HL-60 (cell line): ENCODE measurements at regions not wholly inside any gene's neighbourhood (a gene's known extent, or its start where the extent isn't known, plus 50 kb on each side); places are given as distances from the start of the nearest gene placed in this dataset.

Experiments
- POLR2AphosphoS5 ChIP-seq: IDR thresholded peaks from 2 replicates; pipeline ENCODE4 v1.6.1; 2012; ENCODE audit warnings: low read depth
- TF ChIP-seq, protein P1 (sequence below): IDR thresholded peaks from one replicate; pipeline ENCODE4 v1.5.1; 2011; ENCODE audit warnings: low read length, control low read depth, inconsistent platforms; ENCODE audit not compliant: insufficient read depth

DNA sequence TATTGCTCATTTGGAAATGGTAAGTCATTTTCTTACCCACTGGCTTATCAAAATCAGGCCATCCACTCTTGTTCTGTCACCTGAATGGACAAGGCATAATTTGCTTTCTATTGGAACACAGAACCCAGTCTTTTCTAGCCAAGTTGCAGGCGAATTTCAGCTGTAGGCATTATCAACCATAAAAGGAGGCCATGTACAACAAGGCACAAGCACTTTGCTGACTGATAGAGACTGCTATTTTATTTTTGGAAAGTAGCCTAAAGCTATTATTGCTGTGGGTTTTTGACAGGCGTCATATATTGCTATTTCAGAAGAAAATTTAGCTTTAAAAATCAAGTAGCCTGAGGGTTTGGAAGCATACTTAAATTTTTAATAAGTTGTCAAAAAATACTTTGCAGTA is 344.2 kb downstream of the HDGFL1 start:
- TF ChIP-seq, protein P1, sequence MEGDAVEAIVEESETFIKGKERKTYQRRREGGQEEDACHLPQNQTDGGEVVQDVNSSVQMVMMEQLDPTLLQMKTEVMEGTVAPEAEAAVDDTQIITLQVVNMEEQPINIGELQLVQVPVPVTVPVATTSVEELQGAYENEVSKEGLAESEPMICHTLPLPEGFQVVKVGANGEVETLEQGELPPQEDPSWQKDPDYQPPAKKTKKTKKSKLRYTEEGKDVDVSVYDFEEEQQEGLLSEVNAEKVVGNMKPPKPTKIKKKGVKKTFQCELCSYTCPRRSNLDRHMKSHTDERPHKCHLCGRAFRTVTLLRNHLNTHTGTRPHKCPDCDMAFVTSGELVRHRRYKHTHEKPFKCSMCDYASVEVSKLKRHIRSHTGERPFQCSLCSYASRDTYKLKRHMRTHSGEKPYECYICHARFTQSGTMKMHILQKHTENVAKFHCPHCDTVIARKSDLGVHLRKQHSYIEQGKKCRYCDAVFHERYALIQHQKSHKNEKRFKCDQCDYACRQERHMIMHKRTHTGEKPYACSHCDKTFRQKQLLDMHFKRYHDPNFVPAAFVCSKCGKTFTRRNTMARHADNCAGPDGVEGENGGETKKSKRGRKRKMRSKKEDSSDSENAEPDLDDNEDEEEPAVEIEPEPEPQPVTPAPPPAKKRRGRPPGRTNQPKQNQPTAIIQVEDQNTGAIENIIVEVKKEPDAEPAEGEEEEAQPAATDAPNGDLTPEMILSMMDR: no peak
- no peak for TF ChIP-seq POLR2AphosphoS5
